HEK293 (cell line): ENCODE measurements at regions not wholly inside any gene's neighbourhood (a gene's known extent, or its start where the extent isn't known, plus 50 kb on each side); places are given as distances from the start of the nearest gene placed in this dataset.

Experiments used
- CTCF ChIA-PET: fragments of 350-600 bp; formaldehyde crosslinking; extraction: SDS; loops from one replicate; lab custom pipeline; 2021; ENCODE audit warnings: antibody characterized with exemption; lab: Yijun Ruan, JAX
- POLR2A ChIA-PET: fragments of 300-600 bp; formaldehyde crosslinking; extraction: SDS; loops from one replicate; lab custom pipeline; 2020; ENCODE audit warnings: antibody characterized with exemption, inconsistent platforms; lab: Yijun Ruan, JAX
- H3K27ac ChIP-seq: fragments of 200-500 bp; sonication (Bioruptor generic); 2 replicates; pipeline ENCODE4 v1.5.1; 2014; ENCODE audit warnings: low read depth, low read length, control low read depth, inconsistent platforms; ENCODE audit errors: extremely low read depth
- H3K36me3 ChIP-seq, 2 experiments: fragments of 200-500 bp in 1 of 2; sonication (Bioruptor generic) in 1 of 2; 1 replicate in 1 of 2; 2 replicates in 1 of 2; pipeline ENCODE4 v1.5.1; 2014 to 2017; ENCODE audit warnings: inconsistent platforms in 2 of 2, low read length in 2 of 2; ENCODE audit not compliant: control insufficient read depth in 2 of 2, insufficient read depth in 1 of 2
- H3K4me1 ChIP-seq: fragments of 200-500 bp; sonication (Bioruptor generic); 2 replicates; pipeline ENCODE4 v1.5.1; 2014; ENCODE audit warnings: mild to moderate bottlenecking, low read length, inconsistent platforms; ENCODE audit not compliant: control insufficient read depth, insufficient read depth
- H3K4me3 ChIP-seq: 2 replicates; pipeline ENCODE4 v1.5.1; 2011; ENCODE audit warnings: low read depth, mild to moderate bottlenecking, control low read depth, low read length, moderate library complexity
- H3K9me3 ChIP-seq: fragments of 200-500 bp; sonication (Bioruptor generic); 2 replicates; pipeline ENCODE4 v1.5.1; 2014; ENCODE audit warnings: low read depth, low read length, inconsistent platforms; ENCODE audit not compliant: control insufficient read depth, insufficient read depth
- INSM2 ChIP-seq: fragments of 450-650 bp; formaldehyde crosslinking; IDR thresholded peaks from 2 replicates; pipeline ENCODE4 v1.5.1; 2016; ENCODE audit warnings: missing biosample characterization, missing genetic modification characterization
- KLF16 ChIP-seq: fragments of 450-650 bp; formaldehyde crosslinking; IDR thresholded peaks from 2 replicates; pipeline ENCODE4 v1.5.1; 2017; ENCODE audit warnings: missing biosample characterization, missing genetic modification characterization
- RBAK ChIP-seq: fragments of 450-650 bp; formaldehyde crosslinking; IDR thresholded peaks from 2 replicates; pipeline ENCODE4 v1.5.1; 2016; ENCODE audit warnings: missing biosample characterization, missing genetic modification characterization
- ZBTB10 ChIP-seq: fragments of 450-650 bp; formaldehyde crosslinking; IDR thresholded peaks from 2 replicates; pipeline ENCODE4 v1.5.1; 2016; ENCODE audit warnings: missing biosample characterization, missing genetic modification characterization
- ZBTB49 ChIP-seq: fragments of 450-650 bp; formaldehyde crosslinking; IDR thresholded peaks from 2 replicates; pipeline ENCODE4 v1.5.1; 2016; ENCODE audit warnings: missing biosample characterization, missing genetic modification characterization, low read depth
- ZBTB6 ChIP-seq: fragments of 450-650 bp; formaldehyde crosslinking; IDR thresholded peaks from 2 replicates; pipeline ENCODE4 v1.5.1; 2017; ENCODE audit warnings: missing biosample characterization, missing genetic modification characterization
- ZNF121 ChIP-seq: fragments of 450-650 bp; formaldehyde crosslinking; IDR thresholded peaks from 2 replicates; pipeline ENCODE4 v1.5.1; 2016; ENCODE audit warnings: missing biosample characterization, missing genetic modification characterization
- ZNF169 ChIP-seq: fragments of 450-650 bp; formaldehyde crosslinking; IDR thresholded peaks from 2 replicates; pipeline ENCODE4 v1.5.1; 2016; ENCODE audit warnings: missing biosample characterization, missing genetic modification characterization
- ZNF23 ChIP-seq: fragments of 450-650 bp; formaldehyde crosslinking; IDR thresholded peaks from 2 replicates; pipeline ENCODE4 v1.5.1; 2016; ENCODE audit warnings: missing biosample characterization, missing genetic modification characterization, borderline replicate concordance
- ZNF394 ChIP-seq: fragments of 450-650 bp; formaldehyde crosslinking; IDR thresholded peaks from 2 replicates; pipeline ENCODE4 v1.5.1; 2016; ENCODE audit warnings: missing biosample characterization, missing genetic modification characterization, mild to moderate bottlenecking, moderate library complexity, borderline replicate concordance
- ZNF510 ChIP-seq: fragments of 450-650 bp; formaldehyde crosslinking; IDR thresholded peaks from 2 replicates; pipeline ENCODE4 v1.5.1; 2018; ENCODE audit warnings: mild to moderate bottlenecking, missing genetic modification characterization, missing biosample characterization; ENCODE audit not compliant: insufficient replicate concordance
- ZNF521 ChIP-seq: fragments of 450-650 bp; formaldehyde crosslinking; IDR thresholded peaks from 2 replicates; pipeline ENCODE4 v1.5.1; 2017; ENCODE audit warnings: missing biosample characterization, mild to moderate bottlenecking, missing genetic modification characterization
- ZNF548 ChIP-seq: fragments of 450-650 bp; formaldehyde crosslinking; IDR thresholded peaks from 2 replicates; pipeline ENCODE4 v1.5.1; 2016; ENCODE audit warnings: missing biosample characterization, missing genetic modification characterization
- ZNF596 ChIP-seq: fragments of 450-650 bp; IDR thresholded peaks from 2 replicates; pipeline ENCODE4 v1.5.0; 2018; ENCODE audit warnings: missing biosample characterization, mild to moderate bottlenecking, missing genetic modification characterization, moderate library complexity
- ZNF654 ChIP-seq: fragments of 450-650 bp; formaldehyde crosslinking; IDR thresholded peaks from 2 replicates; pipeline ENCODE4 v1.5.1; 2016; ENCODE audit warnings: low read depth, missing biosample characterization, missing genetic modification characterization
- ZNF660 ChIP-seq: fragments of 450-650 bp; IDR thresholded peaks from 2 replicates; pipeline ENCODE4 v1.5.1; 2018; ENCODE audit warnings: missing biosample characterization, mild to moderate bottlenecking, missing genetic modification characterization
- ZNF664 ChIP-seq: fragments of 450-650 bp; formaldehyde crosslinking; IDR thresholded peaks from 2 replicates; pipeline ENCODE4 v1.5.1; 2016; ENCODE audit warnings: missing biosample characterization, missing genetic modification characterization
- ZNF670 ChIP-seq: fragments of 450-650 bp; formaldehyde crosslinking; IDR thresholded peaks from 2 replicates; pipeline ENCODE4 v1.5.1; 2016; ENCODE audit warnings: missing biosample characterization, missing genetic modification characterization, low read depth
- ZNF701 ChIP-seq: fragments of 450-650 bp; formaldehyde crosslinking; IDR thresholded peaks from 2 replicates; pipeline ENCODE4 v1.5.1; 2016; ENCODE audit warnings: missing biosample characterization, missing genetic modification characterization
- ZSCAN30 ChIP-seq: fragments of 450-650 bp; IDR thresholded peaks from 2 replicates; pipeline ENCODE4 v1.5.1; 2018; ENCODE audit warnings: missing biosample characterization, mild to moderate bottlenecking, missing genetic modification characterization, moderate library complexity
- ZSCAN4 ChIP-seq: fragments of 450-650 bp; formaldehyde crosslinking; IDR thresholded peaks from 2 replicates; pipeline ENCODE4 v1.5.1; 2017; ENCODE audit warnings: missing biosample characterization, missing genetic modification characterization
- ZSCAN5A ChIP-seq: fragments of 450-650 bp; formaldehyde crosslinking; IDR thresholded peaks from 2 replicates; pipeline ENCODE4 v1.5.1; 2016; ENCODE audit warnings: missing biosample characterization, missing genetic modification characterization

- TF ChIP-seq ZBTB6 (tag by site-specific recombination) (no peak), ZSCAN5A (tag by site-specific recombination) (no peak), ZNF670 (tag by site-specific recombination) (no peak), ZBTB10 (no peak), ZBTB49 (tag by site-specific recombination) (no peak), ZNF701 (tag by site-specific recombination) (no peak), ZSCAN4 (no peak), ZNF664 (tag by site-specific recombination) (no peak)
- TF ChIP-seq, all 188 proteins: peak for 0
Measured at GRCh38 chr11:97685695-97686094, 1295.9 kb downstream of the JRKL start (continued).

GRCh38 chr11:97687111-97687510 is 1297.3 kb downstream of the JRKL start:
- ChIA-PET POLR2A (no interaction called here), CTCF (no interaction called here)
- no peaks in the 10 kb centered on the region for H3K9me3 ChIP-seq

More at GRCh38 chr11:97687111-97687510, 1297.3 kb downstream of the JRKL start:
- TF ChIP-seq ZNF548 (tag by site-specific recombination) (no peak), ZBTB10 (no peak), KLF16 (tag by site-specific recombination) (no peak), ZNF394 (tag by site-specific recombination) (no peak), ZSCAN30 (tag by site-specific recombination) (no peak), ZNF660 (tag by site-specific recombination) (no peak), INSM2 (tag by site-specific recombination) (no peak), ZNF654 (tag by site-specific recombination) (no peak), ZNF596 (tag by site-specific recombination) (no peak), ZNF169 (tag by site-specific recombination) (no peak), ZNF510 (tag by site-specific recombination) (no peak), RBAK (tag by site-specific recombination) (no peak), ZNF23 (tag by site-specific recombination) (no peak), ZNF121 (no peak), ZNF521 (tag by site-specific recombination) (no peak)
- H3K36me3 ChIP-seq, result no peaks in the 10 kb centered on the region
- H3K4me3 ChIP-seq, result no peak overlapping the region
- H3K27ac ChIP-seq, result no peak overlapping the region
- no peaks in the 10 kb centered on the region for H3K4me1 ChIP-seq
